H9 (cell line): ENCODE measurements at regions not wholly inside any gene's neighbourhood (a gene's known extent, or its start where the extent isn't known, plus 50 kb on each side); places are given as distances from the start of the nearest gene placed in this dataset.

Experiments
- DNase-seq: peaks from one replicate; pipeline ENCODE4 v3.0.0-alpha.2; 2017
- H2AFZ ChIP-seq: one replicate; pipeline ENCODE4 v1.6.1; 2013; ENCODE audit warnings: mild to moderate bottlenecking, low read length, control low read depth, moderate library complexity
- H2AK5ac ChIP-seq: 2 replicates; pipeline ENCODE4 v1.6.1; 2013; ENCODE audit warnings: low read length, control low read depth, mixed read lengths; ENCODE audit not compliant: insufficient read length
- H2BK120ac ChIP-seq: one replicate; pipeline ENCODE4 v1.6.1; 2013; ENCODE audit warnings: low read depth, mild to moderate bottlenecking, low read length, control low read depth, inconsistent platforms; ENCODE audit not compliant: poor library complexity, severe bottlenecking
- H2BK12ac ChIP-seq: 2 replicates; pipeline ENCODE4 v1.6.1; 2013; ENCODE audit warnings: low read length, control low read depth, mixed read lengths, low read depth; ENCODE audit not compliant: insufficient read length
- H2BK15ac ChIP-seq: 2 replicates; pipeline ENCODE4 v1.6.1; 2013; ENCODE audit warnings: low read depth, low read length, control low read depth
- H2BK20ac ChIP-seq: one replicate; pipeline ENCODE4 v1.6.1; 2013; ENCODE audit warnings: low read depth, mild to moderate bottlenecking, low read length, control low read depth, inconsistent platforms; ENCODE audit not compliant: poor library complexity, severe bottlenecking
- H2BK5ac ChIP-seq: 2 replicates; pipeline ENCODE4 v1.6.1; 2013; ENCODE audit warnings: low read length, control low read depth, mixed read lengths; ENCODE audit not compliant: insufficient read length
- H3K14ac ChIP-seq: 2 replicates; pipeline ENCODE4 v1.6.1; 2013; ENCODE audit warnings: low read length, control low read depth; ENCODE audit not compliant: insufficient read depth
- H3K18ac ChIP-seq: 2 replicates; pipeline ENCODE4 v1.6.1; 2013; ENCODE audit warnings: low read depth, mild to moderate bottlenecking, mixed read lengths, low read length, control low read depth; ENCODE audit not compliant: insufficient read length
- H3K23ac ChIP-seq: 2 replicates; pipeline ENCODE4 v1.6.1; 2013; ENCODE audit warnings: low read length, control low read depth, mixed read lengths, low read depth; ENCODE audit not compliant: insufficient read length
- H3K23me2 ChIP-seq: 2 replicates; pipeline ENCODE4 v1.6.1; 2013; ENCODE audit warnings: low read depth, mild to moderate bottlenecking, mixed read lengths, low read length, control low read depth; ENCODE audit not compliant: insufficient read length, poor library complexity, severe bottlenecking
- H3K27ac ChIP-seq: 2 replicates; pipeline ENCODE4 v1.5.1; 2013; ENCODE audit warnings: low read length, control low read depth, mixed read lengths, low read depth; ENCODE audit not compliant: insufficient read length
- H3K27me3 ChIP-seq: 2 replicates; pipeline ENCODE4 v1.6.1; 2013; ENCODE audit warnings: low read length, control low read depth, inconsistent platforms; ENCODE audit not compliant: insufficient read depth
- H3K4ac ChIP-seq: 2 replicates; pipeline ENCODE4 v1.6.1; 2013; ENCODE audit warnings: low read depth, mild to moderate bottlenecking, control low read depth, inconsistent platforms, low read length, moderate library complexity
- H3K4me1 ChIP-seq: 2 replicates; pipeline ENCODE4 v1.6.1; 2013; ENCODE audit warnings: low read length, control low read depth, inconsistent platforms; ENCODE audit not compliant: insufficient read depth
- H3K4me2 ChIP-seq: 2 replicates; pipeline ENCODE4 v1.6.1; 2013; ENCODE audit warnings: low read length, control low read depth, mixed read lengths; ENCODE audit not compliant: insufficient read length, insufficient read depth
- H3K56ac ChIP-seq: 2 replicates; pipeline ENCODE4 v1.6.1; 2013; ENCODE audit warnings: low read depth, mild to moderate bottlenecking, mixed read lengths, low read length, control low read depth; ENCODE audit not compliant: insufficient read length
- H3K79me1 ChIP-seq: 2 replicates; pipeline ENCODE4 v1.6.1; 2013; ENCODE audit warnings: low read depth, mild to moderate bottlenecking, moderate library complexity, low read length, control low read depth, inconsistent platforms; ENCODE audit not compliant: insufficient read depth, poor library complexity, severe bottlenecking
- H3K79me2 ChIP-seq: 2 replicates; pipeline ENCODE4 v1.6.1; 2013; ENCODE audit warnings: low read length, control low read depth, inconsistent platforms; ENCODE audit not compliant: insufficient read depth
- H3K9ac ChIP-seq: 2 replicates; pipeline ENCODE4 v1.6.1; 2013; ENCODE audit warnings: low read length, control low read depth, mixed read lengths; ENCODE audit not compliant: insufficient read length; ENCODE audit errors: extremely low read depth
- H3K9me3 ChIP-seq: one replicate; pipeline ENCODE4 v1.6.1; 2013; ENCODE audit warnings: low read depth, low read length, inconsistent platforms; ENCODE audit not compliant: control insufficient read depth
- H3T11ph ChIP-seq: one replicate; pipeline ENCODE4 v1.6.1; 2013; ENCODE audit warnings: mild to moderate bottlenecking, low read length, control low read depth, inconsistent platforms
- H4K20me1 ChIP-seq: one replicate; pipeline ENCODE4 v1.6.1; 2013; ENCODE audit not compliant: control insufficient read depth, insufficient read length, insufficient read depth
- H4K5ac ChIP-seq: 2 replicates; pipeline ENCODE4 v1.6.1; 2013; ENCODE audit warnings: low read depth, mild to moderate bottlenecking, mixed read lengths, low read length, control low read depth; ENCODE audit not compliant: insufficient read length
- H4K8ac ChIP-seq: replicated peaks from 2 replicates; pipeline ENCODE4 v1.6.1; 2013; ENCODE audit warnings: low read length, control low read depth, mixed read lengths, low read depth; ENCODE audit not compliant: insufficient read length
- H4K91ac ChIP-seq: 2 replicates; pipeline ENCODE4 v1.6.1; 2013; ENCODE audit warnings: low read depth, mild to moderate bottlenecking, moderate library complexity, mixed read lengths, low read length, control low read depth; ENCODE audit not compliant: insufficient read length
- H3K27ac Mint-ChIP-seq, 3 experiments: 2 replicates in 2 of 3; 3 replicates in 1 of 3; pipeline ENCODE4 v1.8.0; 2020 to 2021; ENCODE audit warnings: mixed read lengths in 3 of 3, mild to moderate bottlenecking in 1 of 3, moderate library complexity in 1 of 3
- H3K27me3 Mint-ChIP-seq: 2 replicates; pipeline ENCODE4 v1.8.0; 2021; ENCODE audit warnings: low read depth, mild to moderate bottlenecking, moderate library complexity, mixed read lengths
- H3K36me3 Mint-ChIP-seq, 3 experiments: 2 replicates in 2 of 3; 3 replicates in 1 of 3; pipeline ENCODE4 v1.8.0; 2020 to 2021; ENCODE audit warnings: low read depth in 3 of 3, mixed read lengths in 3 of 3; ENCODE audit not compliant: insufficient read depth in 1 of 3
- H3K4me1 Mint-ChIP-seq, 2 experiments: 2 replicates each; pipeline ENCODE4 v1.8.0; 2020; ENCODE audit warnings: mixed read lengths in 2 of 2
- H3K4me3 Mint-ChIP-seq, 2 experiments: 2 replicates in 1 of 2; 3 replicates in 1 of 2; pipeline ENCODE4 v1.8.0; 2020 to 2021; ENCODE audit warnings: mild to moderate bottlenecking in 2 of 2, mixed read lengths in 2 of 2, moderate library complexity in 1 of 2
- H3K9me3 Mint-ChIP-seq, 2 experiments: 2 replicates in 1 of 2; 3 replicates in 1 of 2; pipeline ENCODE4 v1.8.0; 2020; ENCODE audit warnings: mild to moderate bottlenecking in 2 of 2, mixed read lengths in 2 of 2, moderate library complexity in 1 of 2
- CTCF ChIP-seq: fragments of 200-600 bp; sonication (generic); conservative IDR thresholded peaks from 3 replicates; pipeline ENCODE4 v1.8.0; 2021; ENCODE audit warnings: antibody characterized with exemption, mild to moderate bottlenecking
- WGBS: extraction: QIAGEN DNeasy Blood & Tissue Kit; methylation state at CpG from one replicate; pipeline ENCODE4 v1.1.7; 2013; ENCODE audit warnings: missing lambda C conversion rate, low lambda C conversion rate, mixed read lengths; ENCODE audit not compliant: insufficient read length; ENCODE audit errors: extremely low coverage; 5-methylcytosine and 5-hydroxymethylcytosine counted together

GRCh38 chr6:47153404-47153755, 111.2 kb upstream of the ADGRF1 start:
- DNase-seq = no peak
- H3K36me3 Mint-ChIP-seq = no peaks in the 10 kb centered on the region
- peaks cover 6% of the 10 kb centered on the region; the same call in 1 of the 2 replicates for H3K4me1 ChIP-seq
- no peak overlapping the region for H2BK120ac ChIP-seq
- H4K5ac ChIP-seq = no peak overlapping the region
- H3K4me1 Mint-ChIP-seq = peaks cover 11% of the 10 kb centered on the region in 2 experiments
- no CpG with 5 or more reads among the region's 3 CpGs for WGBS
- no peak overlapping the region for H4K8ac ChIP-seq
- H3K79me1 ChIP-seq = no peaks in the 10 kb centered on the region
- TF ChIP-seq CTCF = no peak
- no peak overlapping the region for H3K14ac ChIP-seq
- H2BK15ac ChIP-seq = no peak overlapping the region
- no peak overlapping the region for H2AK5ac ChIP-seq
- no peak overlapping the region for H3K9ac ChIP-seq
- H4K20me1 ChIP-seq = no peaks in the 10 kb centered on the region
- no peaks in the 10 kb centered on the region for H3K9me3 ChIP-seq
- no peak overlapping the region for H3K4ac ChIP-seq
- no peak overlapping the region for H3K4me2 ChIP-seq
- H3T11ph ChIP-seq = no peak overlapping the region
- H3K27me3 ChIP-seq = no peaks in the 10 kb centered on the region
- H3K79me2 ChIP-seq = no peaks in the 10 kb centered on the region
- no peak overlapping the region for H2BK5ac ChIP-seq
- no peak overlapping the region for H4K91ac ChIP-seq
- H3K18ac ChIP-seq = no peak overlapping the region
- no peak overlapping the region for H2BK20ac ChIP-seq
- no peaks in the 10 kb centered on the region for H3K23me2 ChIP-seq
- H3K27ac ChIP-seq = no peak overlapping the region
- H3K27me3 Mint-ChIP-seq = no peaks in the 10 kb centered on the region
- no peak overlapping the region for H3K27ac Mint-ChIP-seq
- H3K9me3 Mint-ChIP-seq = no peaks in the 10 kb centered on the region
- H2AFZ ChIP-seq = no peak overlapping the region
- no peak overlapping the region for H2BK12ac ChIP-seq
- no peak overlapping the region for H3K56ac ChIP-seq
- H3K23ac ChIP-seq = no peak overlapping the region
- H3K4me3 Mint-ChIP-seq = no peak overlapping the region
